Spleen (tissue), 11 donors: ENCODE measurements at regions not wholly inside any gene's neighbourhood (a gene's known extent, or its start where the extent isn't known, plus 50 kb on each side); places are given as distances from the start of the nearest gene placed in this dataset.

Experiments used
- DNase-seq: peaks from one replicate; pipeline ENCODE4 v3.0.0-alpha.2; 2020
- H3K27ac ChIP-seq, 8 donors: fragments of 200-600 bp; sonication (generic) in 7 of 8; 1 replicate in 4 of 8; 2 replicates in 4 of 8; pipeline versions ENCODE4 v1.5.0 to v1.8.0; 2016 to 2021; ENCODE audit warnings: inconsistent platforms in 4 of 8, mild to moderate bottlenecking in 4 of 8, moderate library complexity in 1 of 8
- H3K27me3 ChIP-seq, 7 donors: fragments of 200-600 bp; sonication (generic) in 6 of 7; replicated peaks in 1 of 7; 1 replicate in 4 of 7; 2 replicates in 3 of 7; pipeline versions ENCODE4 v1.5.0 to v1.8.0; 2016 to 2021; ENCODE audit warnings: inconsistent platforms in 3 of 7, mild to moderate bottlenecking in 1 of 7
- H3K36me3 ChIP-seq, 6 donors: fragments of 200-600 bp; sonication (generic) in 5 of 6; 1 replicate in 4 of 6; 2 replicates in 2 of 6; pipeline versions ENCODE4 v1.5.0 to v1.8.0; 2016 to 2021; ENCODE audit warnings: inconsistent platforms in 2 of 6
- H3K4me1 ChIP-seq, 6 donors: fragments of 200-600 bp; sonication (generic) in 5 of 6; 1 replicate in 3 of 6; 2 replicates in 3 of 6; pipeline versions ENCODE4 v1.5.0 to v1.8.0; 2016 to 2021; ENCODE audit warnings: inconsistent platforms in 3 of 6
- H3K4me3 ChIP-seq, 8 donors: fragments of 200-600 bp; sonication (generic) in 7 of 8; 1 replicate in 4 of 8; 2 replicates in 4 of 8; pipeline versions ENCODE4 v1.5.0 to v1.8.0; 2016 to 2021; ENCODE audit warnings: inconsistent platforms in 4 of 8, mild to moderate bottlenecking in 4 of 8, moderate library complexity in 2 of 8
- H3K9me3 ChIP-seq, 8 donors: fragments of 200-600 bp; sonication (generic) in 7 of 8; 1 replicate in 4 of 8; 2 replicates in 4 of 8; pipeline versions ENCODE4 v1.5.0 to v1.8.0; 2016 to 2021; ENCODE audit warnings: inconsistent platforms in 4 of 8
- CTCF ChIP-seq, 11 experiments: fragments of 200-600 bp in 7 of 11; fragments of 450-650 bp in 4 of 11; sonication (generic) in 4 of 11; IDR thresholded peaks in 8 of 11; conservative IDR thresholded peaks in 3 of 11; 1 replicate in 7 of 11; 2 replicates in 4 of 11; pipeline versions ENCODE4 v1.4.0 to v1.8.0; 2016 to 2021; ENCODE audit warnings: antibody characterized with exemption in 11 of 11, inconsistent platforms in 4 of 11, mild to moderate bottlenecking in 1 of 11
- POLR2A ChIP-seq, 3 donors: fragments of 450-650 bp; IDR thresholded peaks; one replicate each; pipeline ENCODE4 v1.5.1; 2017; ENCODE audit warnings: antibody characterized with exemption in 3 of 3, mild to moderate bottlenecking in 1 of 3
- POLR2AphosphoS5 ChIP-seq, 3 donors: sonication (generic); formaldehyde crosslinking; IDR thresholded peaks; one replicate each; pipeline ENCODE4 v1.5.1; 2017; ENCODE audit warnings: antibody characterized with exemption in 3 of 3
- WGBS, 5 donors: extraction: QIAGEN DNeasy Blood & Tissue Kit in 3 of 5; methylation state at CpG; one replicate each; pipeline versions ENCODE4 v1.1.5 to v1.1.7; 2013 to 2018; 5-methylcytosine and 5-hydroxymethylcytosine counted together
- intact Hi-C: fragments of 100-400 bp; cut with DNase I; formaldehyde crosslinking; loops from one replicate; pipeline ENCODE4 v1.15.0; 2023; ENCODE audit warnings: low total_unique reads
- donor health status: healthy with polysubstance abuse.
- donor health status: DM: no; HTN: no; CAD: no; lungs with moderate emphysema.
- donor health status: DM: no; HTN: no; CAD: no.
- donor health status: Bipolar disorder and iron deficiency.
- donor health status: healthy.
- donor health status: DM: no; HTN: no; CAD: no.
- donor health status: DM: yes; HTN: yes; CAD: no.

DNA sequence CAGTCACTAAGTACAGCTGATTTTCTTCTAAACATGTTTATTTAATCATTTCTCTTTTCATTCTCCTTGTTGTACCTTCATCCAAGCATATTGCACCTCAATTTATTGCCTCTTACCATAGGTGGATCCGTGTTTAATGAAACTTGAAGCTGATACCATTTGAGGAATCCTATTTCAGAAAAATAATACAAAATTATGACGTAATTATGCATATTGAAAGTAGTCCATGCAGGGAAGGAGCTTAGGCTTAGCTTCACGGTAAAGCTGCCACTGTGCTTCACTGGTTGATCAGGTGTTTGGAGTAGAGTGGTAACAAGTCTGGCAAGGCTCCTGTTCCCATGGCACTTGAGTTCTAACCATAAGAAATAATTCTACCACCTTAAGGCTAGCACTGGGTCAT lies 61.0 kb upstream of the CLEC14A start:
- Histone ChIP-seq H3K27ac (no peak overlapping the region), H3K4me3 (no peak overlapping the region), H3K27me3 (no peaks in the 10 kb centered on the region), H3K9me3 (peaks cover 0 to 13% (median 0%) of the 10 kb centered on the region in 8 donors), H3K36me3 (no peaks in the 10 kb centered on the region), H3K4me1 (no peaks in the 10 kb centered on the region)
- no peak for DNase-seq
- intact Hi-C loops = no loop called here
- TF ChIP-seq CTCF (IDR thresholded peaks at IDR 0.05 in 8 of 11, conservative IDR thresholded peaks at IDR 0.05 in 3 of 11) (no peak), POLR2A (IDR thresholded peaks at IDR 0.05) (no peak), POLR2AphosphoS5 (IDR thresholded peaks at IDR 0.05) (no peak)
- WGBS, 5 donors = 76 to 80% (median 80%) methylated on average over 3 of the region's 3 CpGs

GRCh38 chr14:38311655-38312054 lies 55.8 kb upstream of the CLEC14A start:
- Histone ChIP-seq H3K4me3 (no peak overlapping the region), H3K4me1 (no peaks in the 10 kb centered on the region), H3K27me3 (no peaks in the 10 kb centered on the region), H3K27ac (no peak overlapping the region), H3K36me3 (no peaks in the 10 kb centered on the region), H3K9me3 (no peaks in the 10 kb centered on the region)
- DNase-seq = no peak
- intact Hi-C loops = no loop called here
- TF ChIP-seq POLR2A (IDR thresholded peaks at IDR 0.05) (no peak), CTCF (IDR thresholded peaks at IDR 0.05 in 8 of 11, conservative IDR thresholded peaks at IDR 0.05 in 3 of 11) (no peak), POLR2AphosphoS5 (IDR thresholded peaks at IDR 0.05) (no peak)

DNA sequence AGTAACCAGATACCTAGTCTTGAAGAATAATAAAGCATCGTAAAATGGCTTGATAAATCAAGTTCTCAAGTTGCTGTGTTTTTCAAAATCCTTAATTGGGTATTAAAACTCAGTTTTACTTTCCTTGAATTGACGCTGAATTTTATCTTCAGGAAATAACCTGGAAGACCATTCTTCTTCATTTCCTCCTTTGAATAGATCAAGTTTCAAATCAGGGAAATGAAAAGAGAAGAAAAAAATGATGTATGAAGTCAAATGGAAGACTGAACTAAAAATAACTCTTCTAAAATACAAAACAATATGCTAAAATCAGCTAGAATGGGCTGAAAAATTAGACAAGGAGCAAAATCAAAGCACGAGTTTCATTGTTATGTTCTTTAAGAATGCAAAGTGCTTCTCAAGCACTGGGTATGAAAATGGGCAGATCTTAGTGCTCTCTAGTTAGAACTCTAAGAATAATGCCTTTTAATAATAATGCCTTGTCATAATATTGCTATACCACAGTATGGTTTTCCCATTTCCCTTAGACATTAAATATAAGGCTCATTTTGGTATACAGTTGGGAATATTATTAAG lies 54.6 kb upstream of the CLEC14A start:
- no peak for DNase-seq
- Histone ChIP-seq H3K27ac (peak overlapping the region in 1 of 8 donors; percentile 30), H3K4me3 (no peak overlapping the region), H3K27me3 (no peaks in the 10 kb centered on the region), H3K9me3 (peaks cover 0 to 6% (median 4%) of the 10 kb centered on the region in 8 donors), H3K4me1 (no peaks in the 10 kb centered on the region), H3K36me3 (no peaks in the 10 kb centered on the region)
- intact Hi-C loops = no loop called here
- no peak for TF ChIP-seq CTCF (IDR thresholded peaks at IDR 0.05 in 8 of 11, conservative IDR thresholded peaks at IDR 0.05 in 3 of 11)
- TF ChIP-seq POLR2AphosphoS5 (IDR thresholded peaks at IDR 0.05) = no peak
- no peak for TF ChIP-seq POLR2A (IDR thresholded peaks at IDR 0.05)
- 25 to 42% (median 35%) methylated on average over 3 of the region's 3 CpGs for WGBS, 5 donors

- H3K36me3 ChIP-seq = no peaks in the 10 kb centered on the region
- no peaks in the 10 kb centered on the region for H3K27me3 ChIP-seq
- DNase-seq = peak; percentile 35
- no peak for TF ChIP-seq CTCF (IDR thresholded peaks at IDR 0.05 in 8 of 11, conservative IDR thresholded peaks at IDR 0.05 in 3 of 11)
- no peak for TF ChIP-seq POLR2A (IDR thresholded peaks at IDR 0.05)
- no peak for TF ChIP-seq POLR2AphosphoS5 (IDR thresholded peaks at IDR 0.05)
- H3K4me1 ChIP-seq = no peaks in the 10 kb centered on the region
- no peak overlapping the region for H3K4me3 ChIP-seq
- 76 to 88% (median 84%) methylated on average over 5 of the region's 5 CpGs for WGBS, 5 donors
- intact Hi-C loops = no loop called here
- H3K27ac ChIP-seq = peak overlapping the region in 1 of 8 donors; percentile 30
- H3K9me3 ChIP-seq = peaks cover 0 to 10% (median 6%) of the 10 kb centered on the region in 8 donors
These were observed 53.8 kb upstream of the CLEC14A start for GRCh38 chr14:38309522-38310277.
